Kidney epithelial cell (primary cell): ENCODE measurements at regions not wholly inside any gene's neighbourhood (a gene's known extent, or its start where the extent isn't known, plus 50 kb on each side); places are given as distances from the start of the nearest gene placed in this dataset.

Source experiments
- DNase-seq: peaks from one replicate; pipeline ENCODE4 v3.0.0-alpha.2; 2010; ENCODE audit warnings: low read depth
- H3K27me3 ChIP-seq: 2 replicates; pipeline ENCODE4 v1.6.0; 2011; ENCODE audit warnings: low read length; ENCODE audit not compliant: control insufficient read depth, insufficient read depth
- H3K36me3 ChIP-seq: 2 replicates; pipeline ENCODE4 v1.5.1; 2011; ENCODE audit warnings: low read length; ENCODE audit not compliant: control insufficient read depth, insufficient read depth
- H3K4me3 ChIP-seq: 2 replicates; pipeline ENCODE4 v1.5.1; 2011; ENCODE audit warnings: low read depth, mild to moderate bottlenecking, control low read depth, low read length
- TF ChIP-seq, protein P1 (sequence below): IDR thresholded peaks from 2 replicates; pipeline ENCODE4 v1.5.1; 2011; ENCODE audit warnings: mild to moderate bottlenecking, moderate library complexity, low read length, control low read depth, inconsistent platforms; ENCODE audit not compliant: insufficient read depth, poor library complexity, severe bottlenecking

- no peak for DNase-seq
- Histone ChIP-seq H3K36me3 (no peaks in the 10 kb centered on the region), H3K4me3 (no peak overlapping the region), H3K27me3 (no peaks in the 10 kb centered on the region)
- TF ChIP-seq, protein P1, sequence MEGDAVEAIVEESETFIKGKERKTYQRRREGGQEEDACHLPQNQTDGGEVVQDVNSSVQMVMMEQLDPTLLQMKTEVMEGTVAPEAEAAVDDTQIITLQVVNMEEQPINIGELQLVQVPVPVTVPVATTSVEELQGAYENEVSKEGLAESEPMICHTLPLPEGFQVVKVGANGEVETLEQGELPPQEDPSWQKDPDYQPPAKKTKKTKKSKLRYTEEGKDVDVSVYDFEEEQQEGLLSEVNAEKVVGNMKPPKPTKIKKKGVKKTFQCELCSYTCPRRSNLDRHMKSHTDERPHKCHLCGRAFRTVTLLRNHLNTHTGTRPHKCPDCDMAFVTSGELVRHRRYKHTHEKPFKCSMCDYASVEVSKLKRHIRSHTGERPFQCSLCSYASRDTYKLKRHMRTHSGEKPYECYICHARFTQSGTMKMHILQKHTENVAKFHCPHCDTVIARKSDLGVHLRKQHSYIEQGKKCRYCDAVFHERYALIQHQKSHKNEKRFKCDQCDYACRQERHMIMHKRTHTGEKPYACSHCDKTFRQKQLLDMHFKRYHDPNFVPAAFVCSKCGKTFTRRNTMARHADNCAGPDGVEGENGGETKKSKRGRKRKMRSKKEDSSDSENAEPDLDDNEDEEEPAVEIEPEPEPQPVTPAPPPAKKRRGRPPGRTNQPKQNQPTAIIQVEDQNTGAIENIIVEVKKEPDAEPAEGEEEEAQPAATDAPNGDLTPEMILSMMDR, result no peak
Observed at GRCh38 chr9:6072453-6072852, 57.0 kb upstream of the RANBP6 start.

DNA sequence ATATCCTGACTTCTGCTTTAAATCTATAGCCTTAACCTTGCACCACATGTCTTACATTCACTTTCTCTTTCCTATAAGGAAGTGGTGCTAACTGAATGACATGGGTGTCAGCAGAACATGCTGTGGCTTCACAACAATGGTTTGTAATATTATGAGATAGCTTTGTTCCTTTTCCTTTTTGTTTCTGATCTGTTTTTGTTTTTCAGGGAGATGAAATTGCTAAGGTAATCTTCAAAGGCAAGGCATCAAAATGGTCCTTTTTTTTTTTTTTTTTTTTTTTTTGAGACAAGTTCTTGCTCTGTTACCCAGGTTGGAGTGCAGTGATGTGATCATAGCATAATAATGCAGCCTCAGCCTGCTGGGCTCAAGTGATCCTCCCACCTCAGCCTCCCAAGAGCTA, 53.6 kb upstream of the RANBP6 start:
- Histone ChIP-seq H3K27me3 (no peaks in the 10 kb centered on the region), H3K36me3 (no peaks in the 10 kb centered on the region), H3K4me3 (no peak overlapping the region)
- no peak for DNase-seq
- TF ChIP-seq, protein P1, result no peak

- H3K27me3 ChIP-seq, result no peaks in the 10 kb centered on the region
- DNase-seq, result no peak
- TF ChIP-seq, protein P1, result no peak
- H3K4me3 ChIP-seq, result no peak overlapping the region
- no peaks in the 10 kb centered on the region for H3K36me3 ChIP-seq
Observed at GRCh38 chr9:6067426-6067825, 52.0 kb upstream of the RANBP6 start.
